SHP77 treated with DMSO at 0.1 percent for 48 hours (cell line): ENCODE measurements at regions not wholly inside any gene's neighbourhood (a gene's known extent, or its start where the extent isn't known, plus 50 kb on each side); places are given as distances from the start of the nearest gene placed in this dataset.

Experiments used
- DNase-seq: peaks from one replicate; lab custom pipeline; 2025; lab: John Stamatoyannopoulos, UW

GRCh38 chr9:8088477-8088876 is 288.9 kb upstream of the DMAC1 start:
- DNase-seq, result no peak

- DNase-seq, result peak; percentile 51
These were observed 286.4 kb upstream of the DMAC1 start for GRCh38 chr9:8085986-8086385.

- no peak for DNase-seq
These were observed 279.1 kb upstream of the DMAC1 start for GRCh38 chr9:8078641-8079140.

GRCh38 chr9:8074713-8075286 is 275.2 kb upstream of the DMAC1 start:
- no peak for DNase-seq

GRCh38 chr9:8071445-8071798 is 271.8 kb upstream of the DMAC1 start:
- DNase-seq, result no peak

GRCh38 chr9:8070779-8071444 is 271.3 kb upstream of the DMAC1 start:
- DNase-seq, result no peak

GRCh38 chr9:8062459-8062858 is 262.9 kb upstream of the DMAC1 start:
- no peak for DNase-seq

GRCh38 chr9:8053501-8053900 is 253.9 kb upstream of the DMAC1 start:
- no peak for DNase-seq

GRCh38 chr9:8052991-8053390 is 253.4 kb upstream of the DMAC1 start:
- no peak for DNase-seq

- no peak for DNase-seq
These were observed 238.2 kb upstream of the DMAC1 start for GRCh38 chr9:8037745-8038144.

GRCh38 chr9:8036914-8037524 is 237.4 kb upstream of the DMAC1 start:
- DNase-seq, result no peak

GRCh38 chr9:8033794-8034193 is 234.2 kb upstream of the DMAC1 start:
- no peak for DNase-seq

- DNase-seq, result no peak
These were observed 230.5 kb upstream of the DMAC1 start for GRCh38 chr9:8030095-8030494.

- no peak for DNase-seq
These were observed 227.8 kb upstream of the DMAC1 start for GRCh38 chr9:8027351-8027750.

- no peak for DNase-seq
These were observed 226.0 kb upstream of the DMAC1 start for GRCh38 chr9:8025551-8025950.

GRCh38 chr9:8020186-8020585 is 220.6 kb upstream of the DMAC1 start:
- DNase-seq, result no peak

- DNase-seq, result no peak
These were observed 220.1 kb upstream of the DMAC1 start for GRCh38 chr9:8019636-8020035.

GRCh38 chr9:8014997-8015682 is 215.6 kb upstream of the DMAC1 start:
- DNase-seq, result no peak

GRCh38 chr9:8012986-8013385 is 213.4 kb upstream of the DMAC1 start:
- DNase-seq, result no peak

- no peak for DNase-seq
These were observed 212.4 kb upstream of the DMAC1 start for GRCh38 chr9:8011974-8012373.

GRCh38 chr9:7996558-7996957 is 197.0 kb upstream of the DMAC1 start:
- no peak for DNase-seq

GRCh38 chr9:7988644-7989280 is 189.2 kb upstream of the DMAC1 start:
- no peak for DNase-seq

GRCh38 chr9:7984692-7985091 is 185.1 kb upstream of the DMAC1 start:
- DNase-seq, result no peak
